Adrenal gland (tissue), 5 donors: ENCODE measurements at regions not wholly inside any gene's neighbourhood (a gene's known extent, or its start where the extent isn't known, plus 50 kb on each side); places are given as distances from the start of the nearest gene placed in this dataset.
"Not testable (repeated sequence)": the region's sequence is repeated elsewhere in the genome, so short reads cannot be mapped to it uniquely, and the experiment has no call there.

Source experiments
- POLR2A ChIP-seq, 2 donors: fragments of 450-650 bp; IDR thresholded peaks; one replicate each; pipeline ENCODE4 v1.6.1; 2017; ENCODE audit warnings: antibody characterized with exemption in 2 of 2, mild to moderate bottlenecking in 2 of 2, moderate library complexity in 1 of 2
- TF ChIP-seq, protein P1 (sequence below), 6 experiments: fragments of 450-650 bp in 4 of 6; fragments of 200-600 bp in 2 of 6; sonication (generic) in 1 of 6; IDR thresholded peaks; 1 replicate in 5 of 6; 2 replicates in 1 of 6; pipeline versions ENCODE4 v1.5.1 to v1.8.0; 2016 to 2021; ENCODE audit warnings: antibody characterized with exemption in 6 of 6, mild to moderate bottlenecking in 2 of 6, moderate library complexity in 1 of 6
- donor health status: DM: no; HTN: no; CAD: no.

DNA sequence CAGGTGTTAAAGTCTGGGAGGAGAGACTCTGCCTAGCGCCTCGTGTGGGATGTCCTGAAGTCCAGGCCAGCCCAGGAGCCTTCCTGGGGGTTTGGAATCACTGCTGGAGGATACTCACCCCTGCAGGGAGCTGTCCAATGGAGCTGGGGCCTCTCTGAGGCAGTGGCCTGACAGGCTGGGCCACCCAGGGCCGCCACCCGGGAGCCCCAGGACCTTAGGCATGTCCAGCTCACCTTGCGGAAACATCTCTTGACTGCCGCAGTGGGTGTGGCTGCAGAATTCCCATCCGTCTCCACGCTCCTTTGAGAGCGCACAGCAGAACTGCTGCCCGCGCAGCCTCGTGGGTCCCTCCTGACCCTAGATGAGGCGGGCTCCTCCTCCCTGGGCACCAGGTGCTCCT lies 214.0 kb upstream of the SGCG start:
- TF ChIP-seq, protein P1, sequence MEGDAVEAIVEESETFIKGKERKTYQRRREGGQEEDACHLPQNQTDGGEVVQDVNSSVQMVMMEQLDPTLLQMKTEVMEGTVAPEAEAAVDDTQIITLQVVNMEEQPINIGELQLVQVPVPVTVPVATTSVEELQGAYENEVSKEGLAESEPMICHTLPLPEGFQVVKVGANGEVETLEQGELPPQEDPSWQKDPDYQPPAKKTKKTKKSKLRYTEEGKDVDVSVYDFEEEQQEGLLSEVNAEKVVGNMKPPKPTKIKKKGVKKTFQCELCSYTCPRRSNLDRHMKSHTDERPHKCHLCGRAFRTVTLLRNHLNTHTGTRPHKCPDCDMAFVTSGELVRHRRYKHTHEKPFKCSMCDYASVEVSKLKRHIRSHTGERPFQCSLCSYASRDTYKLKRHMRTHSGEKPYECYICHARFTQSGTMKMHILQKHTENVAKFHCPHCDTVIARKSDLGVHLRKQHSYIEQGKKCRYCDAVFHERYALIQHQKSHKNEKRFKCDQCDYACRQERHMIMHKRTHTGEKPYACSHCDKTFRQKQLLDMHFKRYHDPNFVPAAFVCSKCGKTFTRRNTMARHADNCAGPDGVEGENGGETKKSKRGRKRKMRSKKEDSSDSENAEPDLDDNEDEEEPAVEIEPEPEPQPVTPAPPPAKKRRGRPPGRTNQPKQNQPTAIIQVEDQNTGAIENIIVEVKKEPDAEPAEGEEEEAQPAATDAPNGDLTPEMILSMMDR (IDR thresholded peaks at IDR 0.05), result not testable (repeated sequence)
- not testable (repeated sequence) for TF ChIP-seq POLR2A (IDR thresholded peaks at IDR 0.05)
